GM23338 (cell line): ENCODE measurements at regions not wholly inside any gene's neighbourhood (a gene's known extent, or its start where the extent isn't known, plus 50 kb on each side); places are given as distances from the start of the nearest gene placed in this dataset.

Experiments used
- EZH2 ChIP-seq: fragments of 200-600 bp; sonication (generic); IDR thresholded peaks from one replicate; pipeline ENCODE4 v1.8.0; 2017; ENCODE audit warnings: antibody characterized with exemption, mild to moderate bottlenecking, low read depth; ENCODE audit not compliant: unreplicated experiment
- EZH2phosphoT487 ChIP-seq: fragments of 200-600 bp; sonication (generic); IDR thresholded peaks from one replicate; pipeline ENCODE4 v1.8.1; 2018; ENCODE audit warnings: antibody characterized with exemption; ENCODE audit not compliant: unreplicated experiment
- JUNB ChIP-seq: IDR thresholded peaks from one replicate; pipeline ENCODE4 v1.6.1; 2016; ENCODE audit warnings: antibody characterized with exemption; ENCODE audit not compliant: unreplicated experiment
- POLR2AphosphoS5 ChIP-seq: IDR thresholded peaks from 2 replicates; pipeline ENCODE4 v1.6.1; 2016; ENCODE audit warnings: antibody characterized with exemption, low read depth
- REST ChIP-seq: IDR thresholded peaks from one replicate; pipeline ENCODE4 v1.6.1; 2018; ENCODE audit warnings: antibody characterized with exemption; ENCODE audit not compliant: unreplicated experiment
- ZNF114 ChIP-seq: fragments of 250-450 bp; sonication (Bioruptor Pico); IDR thresholded peaks from 2 replicates; pipeline ENCODE4 v1.5.0; 2020; ENCODE audit warnings: mild to moderate bottlenecking, moderate library complexity
- TF ChIP-seq, protein P1 (sequence below), 2 experiments: fragments of 200-600 bp in 1 of 2; sonication (generic) in 1 of 2; conservative IDR thresholded peaks; 2 replicates each; pipeline versions ENCODE4 v1.5.1 to v1.6.1; 2016 to 2017; ENCODE audit warnings: antibody characterized with exemption in 2 of 2, low read depth in 2 of 2, mild to moderate bottlenecking in 2 of 2, moderate library complexity in 1 of 2

GRCh38 chr18:29078273-29078672 is 901.3 kb upstream of the CDH2 start:
- TF ChIP-seq, protein P1, sequence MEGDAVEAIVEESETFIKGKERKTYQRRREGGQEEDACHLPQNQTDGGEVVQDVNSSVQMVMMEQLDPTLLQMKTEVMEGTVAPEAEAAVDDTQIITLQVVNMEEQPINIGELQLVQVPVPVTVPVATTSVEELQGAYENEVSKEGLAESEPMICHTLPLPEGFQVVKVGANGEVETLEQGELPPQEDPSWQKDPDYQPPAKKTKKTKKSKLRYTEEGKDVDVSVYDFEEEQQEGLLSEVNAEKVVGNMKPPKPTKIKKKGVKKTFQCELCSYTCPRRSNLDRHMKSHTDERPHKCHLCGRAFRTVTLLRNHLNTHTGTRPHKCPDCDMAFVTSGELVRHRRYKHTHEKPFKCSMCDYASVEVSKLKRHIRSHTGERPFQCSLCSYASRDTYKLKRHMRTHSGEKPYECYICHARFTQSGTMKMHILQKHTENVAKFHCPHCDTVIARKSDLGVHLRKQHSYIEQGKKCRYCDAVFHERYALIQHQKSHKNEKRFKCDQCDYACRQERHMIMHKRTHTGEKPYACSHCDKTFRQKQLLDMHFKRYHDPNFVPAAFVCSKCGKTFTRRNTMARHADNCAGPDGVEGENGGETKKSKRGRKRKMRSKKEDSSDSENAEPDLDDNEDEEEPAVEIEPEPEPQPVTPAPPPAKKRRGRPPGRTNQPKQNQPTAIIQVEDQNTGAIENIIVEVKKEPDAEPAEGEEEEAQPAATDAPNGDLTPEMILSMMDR (conservative IDR thresholded peaks at IDR 0.05; ENCODE audit: low read depth in 2 of 2) = no peak
- TF ChIP-seq POLR2AphosphoS5 (no peak), EZH2 (no peak), EZH2phosphoT487 (no peak), REST (no peak), JUNB (no peak), ZNF114 (CRISPR knock-in tag) (no peak)
